ENCODE measurements at regions not wholly inside any gene's neighbourhood (a gene's known extent, or its start where the extent isn't known, plus 50 kb on each side); places are given as distances from the start of the nearest gene placed in this dataset.

DNA sequence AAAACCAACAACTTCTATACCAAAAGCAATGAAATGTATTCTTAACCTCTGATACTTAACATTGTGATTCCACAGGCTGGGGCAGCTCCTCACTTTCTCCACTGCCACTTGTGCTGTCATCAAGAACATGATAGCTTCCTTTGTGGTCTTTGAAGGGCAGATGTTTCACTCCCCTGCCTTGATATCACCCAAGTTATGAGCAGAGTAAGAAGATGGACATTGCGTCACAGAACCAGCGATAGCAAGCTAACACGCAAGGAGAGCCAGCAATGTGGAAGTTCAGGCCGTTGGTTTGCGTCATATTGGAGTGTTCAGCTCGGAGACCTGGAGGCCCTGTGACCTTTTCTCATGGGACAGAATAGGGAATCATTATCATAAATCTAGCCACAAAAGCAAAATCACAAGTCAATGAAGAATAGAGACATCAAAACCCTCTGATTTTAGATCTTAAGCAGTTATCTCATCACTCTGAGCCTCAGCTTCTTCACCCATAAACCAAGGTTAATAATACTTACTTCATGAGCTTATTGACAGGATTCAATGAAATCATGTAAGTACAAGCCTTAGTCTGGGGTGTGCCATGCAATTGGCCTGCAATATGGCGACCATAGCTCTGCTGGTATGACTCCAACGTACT, 183.8 kb upstream of the THBS1 start:
- TF ChIP-seq, protein P1, sequence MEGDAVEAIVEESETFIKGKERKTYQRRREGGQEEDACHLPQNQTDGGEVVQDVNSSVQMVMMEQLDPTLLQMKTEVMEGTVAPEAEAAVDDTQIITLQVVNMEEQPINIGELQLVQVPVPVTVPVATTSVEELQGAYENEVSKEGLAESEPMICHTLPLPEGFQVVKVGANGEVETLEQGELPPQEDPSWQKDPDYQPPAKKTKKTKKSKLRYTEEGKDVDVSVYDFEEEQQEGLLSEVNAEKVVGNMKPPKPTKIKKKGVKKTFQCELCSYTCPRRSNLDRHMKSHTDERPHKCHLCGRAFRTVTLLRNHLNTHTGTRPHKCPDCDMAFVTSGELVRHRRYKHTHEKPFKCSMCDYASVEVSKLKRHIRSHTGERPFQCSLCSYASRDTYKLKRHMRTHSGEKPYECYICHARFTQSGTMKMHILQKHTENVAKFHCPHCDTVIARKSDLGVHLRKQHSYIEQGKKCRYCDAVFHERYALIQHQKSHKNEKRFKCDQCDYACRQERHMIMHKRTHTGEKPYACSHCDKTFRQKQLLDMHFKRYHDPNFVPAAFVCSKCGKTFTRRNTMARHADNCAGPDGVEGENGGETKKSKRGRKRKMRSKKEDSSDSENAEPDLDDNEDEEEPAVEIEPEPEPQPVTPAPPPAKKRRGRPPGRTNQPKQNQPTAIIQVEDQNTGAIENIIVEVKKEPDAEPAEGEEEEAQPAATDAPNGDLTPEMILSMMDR (CRISPR knock-in tag; IDR thresholded peaks at IDR 0.05), result no peak
- no peak for TF ChIP-seq IRF2 (CRISPR knock-in tag; IDR thresholded peaks at IDR 0.05)
